HG03378 (cell line): ENCODE measurements at regions not wholly inside any gene's neighbourhood (a gene's known extent, or its start where the extent isn't known, plus 50 kb on each side); places are given as distances from the start of the nearest gene placed in this dataset.
"Not testable (repeated sequence)": the region's sequence is repeated elsewhere in the genome, so short reads cannot be mapped to it uniquely, and the experiment has no call there.

Experiments used
- ATAC-seq: cut with Tn5 transposase; IDR thresholded peaks from one replicate; pipeline ENCODE4 v1.9.1; 2021; ENCODE audit warnings: mild to moderate bottlenecking, moderate library complexity; ENCODE audit not compliant: unreplicated experiment

GRCh38 chr4:123599061-123599919 lies 202.7 kb downstream of the SPRY1 start:
- peak; percentile 4 for ATAC-seq

- ATAC-seq, result peak; percentile 100
Observed at GRCh38 chr4:123599920-123600810, 203.6 kb downstream of the SPRY1 start.

GRCh38 chr4:123600987-123601904 lies 204.7 kb downstream of the SPRY1 start:
- ATAC-seq, result no peak

DNA sequence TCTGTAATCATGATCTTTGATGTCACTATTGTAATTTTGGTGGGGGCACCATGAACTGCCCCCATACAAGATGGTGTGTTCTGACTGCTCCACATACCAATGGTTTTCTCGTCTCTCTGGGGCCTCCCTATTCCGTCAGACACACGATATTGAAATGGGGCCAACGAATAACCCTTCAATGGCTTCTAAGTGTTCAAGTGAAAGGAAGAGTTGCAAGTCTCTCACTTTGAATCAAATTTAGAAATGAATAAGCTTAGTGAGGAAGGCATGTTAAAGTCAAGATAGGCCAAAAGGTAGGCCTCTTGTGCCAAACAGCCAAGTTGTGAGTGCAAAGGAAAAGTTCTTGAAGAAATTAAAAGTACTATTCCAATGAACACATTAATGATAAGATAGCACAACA lies 205.4 kb downstream of the SPRY1 start:
- no peak for ATAC-seq

GRCh38 chr4:123603165-123603564 lies 206.6 kb downstream of the SPRY1 start:
- no peak for ATAC-seq

DNA sequence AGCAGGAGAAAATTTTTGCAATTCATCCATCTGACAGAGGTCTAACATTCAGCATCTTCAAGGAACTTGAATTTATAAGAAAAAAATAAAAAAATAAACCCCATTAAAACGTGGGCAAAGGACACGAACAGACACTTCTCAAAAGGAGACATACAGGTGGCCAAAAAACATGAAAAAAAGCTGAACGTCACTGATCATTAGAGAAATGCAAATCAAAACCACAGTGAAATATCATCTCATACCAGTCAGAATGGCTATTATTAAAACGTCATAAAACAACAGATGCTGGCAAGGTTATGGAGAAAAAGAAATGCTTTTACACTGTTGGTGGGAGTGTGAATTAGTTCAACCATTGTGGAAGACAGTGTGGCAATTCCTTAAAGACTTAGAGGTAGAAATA lies 209.2 kb downstream of the SPRY1 start:
- not testable (repeated sequence) for ATAC-seq

DNA sequence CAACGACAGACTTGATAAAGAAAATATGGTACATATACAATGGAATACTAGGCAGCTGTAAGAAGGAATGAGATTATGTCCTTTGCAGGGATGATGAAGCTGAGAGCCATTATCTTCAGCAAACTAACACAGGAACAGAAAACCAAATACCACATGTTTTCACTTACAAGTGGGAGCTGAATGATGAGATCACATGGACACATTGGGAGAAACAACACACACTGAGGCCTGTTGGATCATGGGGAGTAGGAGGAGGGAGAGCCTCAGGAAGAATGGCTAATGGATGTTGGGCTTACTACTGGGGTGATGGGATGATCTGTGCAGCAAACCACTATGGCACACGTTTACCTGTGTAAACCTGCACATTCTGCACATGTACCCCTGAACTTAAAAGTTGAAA lies 209.7 kb downstream of the SPRY1 start:
- ATAC-seq, result no peak

DNA sequence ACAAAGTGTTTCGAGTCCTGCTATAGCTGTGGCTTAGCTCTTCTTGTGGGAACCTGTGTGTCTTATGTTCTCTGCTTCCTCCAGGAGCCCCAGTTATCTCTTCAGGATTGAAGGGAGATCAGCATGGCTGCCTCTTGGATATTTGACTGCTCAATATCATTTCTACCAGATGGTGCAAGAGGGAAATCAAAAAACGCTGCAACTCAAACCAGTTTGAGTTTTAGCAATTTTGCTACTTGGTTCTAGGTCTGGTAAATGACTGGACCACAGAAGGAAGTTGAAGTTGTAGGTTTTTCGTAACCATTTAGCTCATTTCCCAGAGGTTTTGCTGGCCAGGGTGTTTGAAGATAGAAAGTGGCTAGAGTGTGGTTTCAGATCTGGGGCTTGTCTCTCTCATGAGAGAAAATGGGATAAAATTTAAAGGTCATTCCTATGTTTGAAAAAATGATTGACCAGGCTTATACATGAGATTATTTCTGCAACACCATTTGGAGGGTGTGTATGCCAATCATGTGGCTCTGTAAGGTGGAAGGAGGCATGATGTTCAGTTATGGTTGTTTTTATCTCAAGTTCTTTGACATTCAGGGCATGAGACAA lies 210.4 kb downstream of the SPRY1 start:
- peak; percentile 83 for ATAC-seq

DNA sequence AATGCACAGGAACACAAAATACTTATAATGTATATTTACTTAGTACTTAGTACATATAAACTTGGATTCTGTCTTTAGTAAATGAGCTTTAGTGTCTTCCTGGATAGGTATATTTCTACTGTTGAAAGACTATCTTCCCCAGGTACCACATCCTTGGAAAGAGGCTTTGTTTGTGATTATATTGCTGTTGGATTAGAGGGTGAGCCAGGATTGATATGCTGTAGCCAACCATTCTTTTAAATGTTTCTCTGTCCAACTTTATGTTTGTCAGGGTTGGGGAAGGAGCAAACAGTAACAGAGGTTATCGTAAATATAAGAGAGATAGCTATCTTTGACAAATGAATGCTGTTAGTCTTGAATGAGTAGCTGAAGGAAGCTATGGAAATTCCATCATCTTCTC lies 213.2 kb downstream of the SPRY1 start:
- no peak for ATAC-seq

DNA sequence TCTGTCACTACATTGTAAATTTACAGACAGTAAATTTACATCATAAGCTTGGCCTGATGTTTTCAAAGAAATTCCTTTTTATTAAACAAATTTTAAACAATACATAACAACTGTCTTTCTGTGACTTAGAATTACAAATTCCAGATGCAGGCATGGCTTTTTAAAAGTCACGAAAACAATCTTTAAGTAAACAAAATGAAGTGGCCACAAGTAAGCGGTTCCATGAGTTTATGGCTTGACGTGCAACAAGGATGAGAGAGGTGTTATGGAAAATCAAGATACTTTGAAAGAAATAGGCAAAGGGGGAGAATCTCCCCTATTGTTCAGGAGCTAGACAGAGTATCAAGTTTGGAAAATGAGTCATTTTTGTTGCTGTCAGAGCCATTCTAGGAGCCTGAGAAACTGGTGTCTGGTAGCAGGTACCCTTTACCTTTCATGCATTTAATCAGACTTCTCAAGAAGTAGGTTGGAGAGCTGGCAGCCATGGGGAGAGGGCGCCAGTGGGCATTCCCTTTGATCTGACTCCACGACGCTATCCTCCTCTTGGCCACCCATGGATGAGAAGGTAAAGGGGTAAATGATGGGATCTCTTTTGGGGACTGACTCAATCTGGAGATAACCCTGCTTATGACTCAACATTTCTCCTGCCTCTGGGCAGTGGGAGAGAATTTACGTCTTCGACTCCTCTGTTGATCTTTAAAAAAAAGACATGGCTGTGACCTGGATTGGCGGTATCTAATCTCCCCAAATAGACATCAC lies 217.2 kb downstream of the SPRY1 start:
- ATAC-seq, result no peak

DNA sequence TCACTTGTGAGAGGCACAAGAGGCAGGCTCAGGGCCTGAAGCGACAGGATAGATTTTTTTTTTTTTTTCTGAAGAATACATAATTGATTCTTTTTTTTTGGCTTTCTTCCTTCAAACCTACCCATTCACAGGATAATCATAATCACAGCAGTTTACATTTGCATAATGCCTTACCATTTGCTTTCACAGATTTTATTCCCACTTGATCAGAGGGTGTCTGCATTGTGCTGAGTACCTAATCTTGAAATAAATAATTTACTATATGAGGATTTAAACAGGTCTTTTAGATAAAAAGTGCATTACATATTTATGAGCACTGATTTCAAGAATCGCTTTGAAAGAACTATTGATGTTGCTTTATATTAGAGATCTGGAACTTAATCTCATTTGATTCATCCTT lies 219.3 kb downstream of the SPRY1 start:
- ATAC-seq, result no peak

- ATAC-seq, result no peak
Observed at GRCh38 chr4:123616951-123617461, 220.4 kb downstream of the SPRY1 start.

- no peak for ATAC-seq
Observed at GRCh38 chr4:123617791-123618190, 221.2 kb downstream of the SPRY1 start.

DNA sequence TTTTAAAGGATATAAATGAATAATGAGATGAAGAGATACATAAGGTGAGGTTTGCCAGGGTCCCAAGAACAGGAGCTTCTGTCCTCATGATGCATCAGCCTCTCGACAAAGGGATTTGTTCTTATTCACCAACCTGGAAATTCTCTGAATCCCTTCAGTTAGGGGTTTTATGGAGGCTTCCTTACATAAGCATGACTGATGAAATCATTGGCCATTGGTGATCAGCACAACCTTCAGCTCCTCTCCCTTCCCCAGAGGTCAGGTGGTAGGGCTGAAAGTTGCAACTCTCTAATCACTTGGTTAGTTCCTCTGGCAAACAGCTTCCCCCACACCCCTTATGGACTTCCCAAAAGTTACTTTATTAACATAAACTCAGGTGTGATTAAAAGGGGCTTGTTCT lies 222.0 kb downstream of the SPRY1 start:
- ATAC-seq, result no peak

DNA sequence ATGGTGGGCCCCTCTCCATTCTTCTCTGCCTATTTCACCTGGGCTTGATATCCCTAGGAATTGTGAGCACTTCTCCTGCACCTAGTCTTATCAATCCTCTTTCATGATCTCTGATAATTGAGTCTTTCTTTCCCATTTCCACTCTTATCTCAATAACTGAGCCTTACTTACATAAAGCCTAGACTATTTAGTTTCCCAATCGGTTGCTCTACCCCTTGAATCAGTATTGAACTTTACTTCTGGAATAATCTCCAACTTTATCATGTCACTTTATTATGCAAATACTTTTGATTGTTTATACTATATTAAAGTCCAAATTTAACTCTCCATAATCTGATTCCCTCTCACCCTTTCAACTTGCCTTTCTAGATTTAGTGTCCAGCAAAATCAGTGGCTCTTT lies 222.7 kb downstream of the SPRY1 start:
- ATAC-seq, result no peak

GRCh38 chr4:123619895-123620294 lies 223.3 kb downstream of the SPRY1 start:
- no peak for ATAC-seq

DNA sequence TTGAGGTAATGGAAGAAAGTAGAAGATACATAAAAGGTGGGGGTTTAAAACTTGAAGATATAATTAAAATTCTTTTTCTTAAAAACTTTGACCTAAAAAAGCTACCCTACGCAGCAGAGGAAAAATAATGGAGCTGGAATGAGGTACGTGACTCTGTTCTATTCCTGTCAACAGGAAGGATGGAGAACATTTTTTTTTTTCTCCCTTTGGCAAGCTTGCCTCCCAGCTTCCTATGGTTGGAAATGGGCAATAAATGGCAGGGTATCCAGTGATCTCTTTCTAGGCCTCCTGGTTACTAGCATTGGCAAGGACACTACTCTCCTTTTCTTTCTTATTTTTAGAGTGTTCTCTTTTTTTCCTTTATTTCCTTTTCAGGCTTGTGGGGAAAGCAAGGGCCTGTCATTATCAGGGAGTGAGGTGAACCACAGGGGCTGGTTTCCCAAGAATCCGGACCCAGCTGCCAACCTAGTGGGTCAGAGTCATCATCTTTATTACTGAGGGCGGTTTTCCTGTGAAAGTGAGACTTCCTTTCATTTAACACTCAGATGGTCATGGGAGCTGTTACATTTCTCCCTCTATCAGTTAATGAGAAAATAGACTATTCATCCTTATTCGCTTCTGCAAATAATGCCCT lies 224.6 kb downstream of the SPRY1 start:
- no peak for ATAC-seq

DNA sequence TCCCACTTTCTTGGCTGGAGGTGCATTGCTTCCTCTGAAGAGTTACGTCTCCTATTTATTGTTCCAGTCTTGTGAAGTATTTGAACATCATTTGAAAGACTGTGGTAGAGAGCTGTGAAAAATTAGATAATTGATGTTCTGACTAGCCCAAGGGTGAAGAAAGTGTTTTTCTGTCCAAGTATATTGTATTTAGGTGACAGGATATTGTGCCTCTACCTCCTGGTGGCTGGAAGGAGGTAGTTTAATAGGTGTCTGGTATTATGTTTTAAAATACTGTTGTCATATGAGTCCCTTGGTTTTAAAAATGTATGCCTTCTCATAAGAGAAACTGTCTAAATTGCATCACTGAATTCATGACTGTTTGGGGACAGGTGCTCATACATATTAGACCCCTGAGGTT lies 226.0 kb downstream of the SPRY1 start:
- ATAC-seq, result no peak

GRCh38 chr4:123623611-123624010 lies 227.0 kb downstream of the SPRY1 start:
- ATAC-seq, result no peak
